AG20443 (cell line): ENCODE measurements at regions not wholly inside any gene's neighbourhood (a gene's known extent, or its start where the extent isn't known, plus 50 kb on each side); places are given as distances from the start of the nearest gene placed in this dataset.

Experiments
- DNase-seq: peaks from one replicate; pipeline ENCODE4 v3.0.0; 2012; ENCODE audit warnings: low spot score, mixed read lengths

GRCh38 chr7:18081617-18082016, 54.0 kb upstream of the PRPS1L1 start:
- DNase-seq, result no peak

DNA sequence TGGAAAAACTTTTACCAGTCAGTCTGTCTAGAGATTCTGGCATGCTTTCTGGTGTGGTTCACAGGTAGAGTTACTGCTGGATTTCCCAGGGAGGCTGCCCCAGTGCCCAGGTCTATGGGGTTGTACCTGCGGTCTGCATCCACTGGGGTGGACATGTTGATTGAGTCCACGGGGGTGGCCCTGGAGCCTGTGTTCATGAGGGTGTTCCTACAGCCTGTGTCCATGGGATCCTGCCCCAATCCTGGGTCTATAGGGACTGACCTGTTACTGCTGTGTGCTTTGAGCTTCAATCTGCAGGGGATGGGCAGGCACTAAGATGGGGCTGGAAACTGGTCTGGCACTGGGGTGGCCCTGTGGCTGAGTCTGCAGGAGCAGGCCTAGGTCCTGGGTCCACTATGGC, 54.5 kb upstream of the PRPS1L1 start:
- DNase-seq, result no peak

GRCh38 chr7:18086165-18087025, 58.7 kb upstream of the PRPS1L1 start:
- DNase-seq, result peak; percentile 58

- no peak for DNase-seq
Measured at GRCh38 chr7:18087026-18087686, 59.5 kb upstream of the PRPS1L1 start.

DNA sequence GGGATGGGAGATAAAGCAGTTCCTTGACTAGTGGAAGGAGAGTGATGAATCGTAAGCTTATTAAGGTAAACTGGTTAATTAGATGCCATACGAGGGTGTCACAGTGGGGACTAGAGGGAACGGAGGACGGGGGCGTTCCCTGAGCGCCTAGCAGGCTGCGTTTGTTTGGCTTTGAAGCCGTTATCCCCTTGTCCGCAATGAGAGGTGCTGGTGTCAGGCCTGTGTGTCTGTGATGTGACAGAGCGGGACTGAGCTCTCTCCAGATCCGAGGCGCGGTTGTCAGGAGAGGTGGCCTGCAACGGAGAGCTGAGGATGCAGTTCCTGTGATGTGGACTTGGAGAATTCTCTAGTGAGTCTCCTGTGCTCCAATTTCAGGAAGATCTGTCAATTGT, 60.0 kb upstream of the PRPS1L1 start:
- DNase-seq, result no peak

DNA sequence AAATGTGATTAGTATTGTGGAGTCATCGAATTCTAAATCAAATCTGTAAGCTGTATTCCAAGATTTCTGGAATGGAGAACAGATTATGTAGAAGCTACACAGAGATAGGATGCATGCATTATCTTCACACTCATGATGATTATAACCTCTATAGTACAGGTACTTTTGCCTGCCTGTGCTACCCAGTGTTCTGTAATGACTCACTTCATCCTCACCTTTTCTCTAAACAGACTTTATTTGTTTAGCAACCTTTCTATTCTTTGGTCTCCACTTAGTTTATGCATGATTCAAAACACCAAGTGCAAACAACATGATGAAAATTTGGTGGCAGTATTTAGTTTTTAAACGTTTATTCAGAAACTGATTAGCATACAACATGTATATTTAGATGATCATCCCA, 68.4 kb upstream of the PRPS1L1 start:
- DNase-seq, result no peak

- no peak for DNase-seq
Measured at GRCh38 chr7:18102576-18102975, 74.9 kb upstream of the PRPS1L1 start.

DNA sequence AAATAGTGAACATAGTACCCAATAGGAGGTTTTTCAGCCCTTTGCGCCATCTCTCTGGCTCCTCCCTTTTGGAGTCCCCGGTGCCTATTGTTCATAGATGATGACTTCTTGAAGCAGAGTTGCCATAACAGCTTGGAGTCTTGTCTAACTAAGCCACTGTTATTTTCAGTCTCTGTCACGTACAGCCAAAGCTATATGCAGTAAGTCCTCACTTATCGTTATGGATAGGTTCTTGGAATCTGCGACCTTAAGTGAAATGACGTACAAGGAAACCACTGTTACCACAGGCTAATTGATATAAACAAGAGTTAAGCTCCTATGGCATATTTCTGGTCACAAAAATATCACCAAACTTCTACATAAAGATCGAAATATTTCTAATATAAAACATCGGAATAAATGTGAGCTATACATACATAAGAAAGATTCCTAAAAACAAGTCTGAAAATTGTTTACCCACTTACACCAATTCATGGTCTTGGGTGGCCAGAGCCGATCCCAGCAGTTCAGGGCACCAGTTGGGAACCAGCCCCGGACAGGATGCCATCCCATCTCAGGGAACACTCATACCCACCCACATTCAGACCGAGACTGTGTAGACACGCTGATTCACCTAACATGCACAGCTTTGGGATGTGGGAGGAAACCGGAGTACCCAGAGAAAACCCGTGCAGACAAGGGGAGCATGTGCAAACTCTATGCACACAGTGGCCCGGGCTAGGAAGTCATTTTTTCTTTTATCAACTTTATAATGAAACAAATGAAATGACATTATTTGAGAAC, 76.0 kb upstream of the PRPS1L1 start:
- no peak for DNase-seq

DNA sequence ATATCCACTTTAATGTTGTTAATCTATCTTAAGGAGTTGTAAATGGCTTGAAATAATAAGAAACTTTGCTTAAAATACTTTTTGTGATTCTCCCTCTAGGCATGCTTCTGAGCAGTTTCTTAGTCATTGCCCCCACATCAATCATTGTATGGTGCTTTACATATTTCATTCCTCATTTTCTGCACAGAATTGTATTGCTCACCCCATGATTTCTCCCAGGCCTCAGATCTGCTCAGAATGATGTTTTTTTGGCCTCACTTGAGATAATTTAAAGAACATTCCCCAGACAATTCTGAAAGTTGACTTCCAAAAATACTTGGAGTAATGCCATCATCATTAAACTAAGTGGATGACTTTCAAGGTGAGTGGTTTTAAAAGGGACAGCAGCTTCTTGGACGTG, 82.1 kb upstream of the PRPS1L1 start:
- no peak for DNase-seq

DNA sequence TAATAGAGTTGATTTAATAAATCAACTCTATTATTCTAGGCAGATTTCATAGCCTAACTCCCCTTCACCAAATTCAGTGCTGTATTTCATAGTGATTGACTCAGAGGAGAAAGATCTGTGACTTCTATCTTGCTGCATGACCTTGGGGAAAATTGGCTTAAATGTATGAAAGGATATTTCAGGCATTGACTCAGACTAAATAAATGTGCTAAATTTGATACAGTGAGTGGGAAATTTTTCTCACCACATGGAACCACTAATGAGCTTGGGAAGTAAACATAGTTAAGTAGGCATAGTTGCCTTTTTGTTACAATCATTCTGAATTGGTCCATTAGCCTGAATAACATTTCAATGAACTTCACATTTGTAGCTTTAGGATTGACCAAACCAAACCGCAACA, 89.0 kb upstream of the PRPS1L1 start:
- no peak for DNase-seq

DNA sequence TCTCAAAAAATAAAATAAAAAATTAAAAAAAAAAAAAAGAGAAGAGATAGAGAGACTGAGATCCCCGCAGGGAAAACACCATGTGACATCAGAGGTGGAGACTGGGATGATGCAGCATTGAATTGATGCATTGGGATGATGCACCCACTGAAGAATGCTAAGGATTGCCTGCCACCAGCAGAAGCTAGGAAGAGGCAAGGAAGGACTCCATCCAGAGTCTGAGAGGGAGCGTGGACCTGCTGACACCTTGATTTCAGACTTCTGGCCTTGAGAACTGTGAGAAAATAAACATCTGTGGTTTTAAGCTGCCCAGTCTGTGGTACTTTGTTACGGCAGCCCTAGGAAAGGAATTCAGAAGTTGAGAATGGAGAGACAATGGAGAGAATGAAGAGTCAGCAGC, 89.8 kb upstream of the PRPS1L1 start:
- peak; percentile 14 for DNase-seq

GRCh38 chr7:18119985-18120384, 92.3 kb upstream of the PRPS1L1 start:
- no peak for DNase-seq

GRCh38 chr7:18123508-18124239, 96.0 kb upstream of the PRPS1L1 start:
- DNase-seq, result no peak

GRCh38 chr7:18125476-18125875, 97.8 kb upstream of the PRPS1L1 start:
- DNase-seq, result peak; percentile 12

DNA sequence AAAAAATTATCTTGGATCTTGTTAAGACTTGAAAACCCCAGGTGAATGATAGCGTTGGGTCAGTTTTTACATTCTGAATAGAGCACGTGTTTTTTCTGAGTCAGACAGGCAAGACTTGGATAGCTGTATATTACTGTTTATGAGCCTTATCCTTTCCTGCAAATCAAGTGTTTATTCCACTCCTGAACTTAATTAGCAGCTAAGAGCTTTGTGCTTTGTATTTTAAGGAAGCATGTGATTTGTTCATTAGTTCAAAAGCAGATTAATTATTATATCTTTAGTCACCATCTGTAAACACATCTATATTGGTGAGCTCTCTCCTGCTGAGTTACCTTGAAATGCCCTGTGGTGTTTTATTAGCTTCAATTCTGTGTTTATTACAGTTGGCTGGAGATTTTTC, 98.6 kb upstream of the PRPS1L1 start:
- DNase-seq, result no peak

GRCh38 chr7:18128846-18129245, 101.2 kb upstream of the PRPS1L1 start:
- DNase-seq, result no peak

GRCh38 chr7:18132811-18133210, 105.2 kb upstream of the PRPS1L1 start:
- no peak for DNase-seq

- DNase-seq, result no peak
Measured at GRCh38 chr7:18133921-18134320, 106.3 kb upstream of the PRPS1L1 start.

GRCh38 chr7:18140943-18141342, 113.3 kb upstream of the PRPS1L1 start:
- DNase-seq, result no peak

GRCh38 chr7:18144166-18144565, 116.5 kb upstream of the PRPS1L1 start:
- DNase-seq, result no peak

DNA sequence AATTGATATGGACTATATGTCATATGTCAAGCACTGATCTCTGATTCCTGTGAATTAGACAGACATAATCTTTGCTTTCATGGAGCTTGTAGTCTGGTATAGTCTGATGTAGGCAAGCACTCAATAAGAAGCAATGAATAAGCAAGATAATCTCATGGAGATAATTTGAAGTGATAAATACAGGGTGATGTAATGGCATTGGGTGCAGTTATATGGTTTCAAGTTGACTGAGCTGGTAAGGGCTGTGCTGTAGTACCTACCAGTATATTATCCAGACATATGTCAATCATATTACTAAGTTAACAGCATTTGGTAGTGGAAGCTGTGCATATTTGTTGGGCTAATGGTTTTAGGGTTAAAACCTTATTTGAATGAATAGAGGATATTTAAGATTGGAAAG, 117.5 kb upstream of the PRPS1L1 start:
- DNase-seq, result no peak

DNA sequence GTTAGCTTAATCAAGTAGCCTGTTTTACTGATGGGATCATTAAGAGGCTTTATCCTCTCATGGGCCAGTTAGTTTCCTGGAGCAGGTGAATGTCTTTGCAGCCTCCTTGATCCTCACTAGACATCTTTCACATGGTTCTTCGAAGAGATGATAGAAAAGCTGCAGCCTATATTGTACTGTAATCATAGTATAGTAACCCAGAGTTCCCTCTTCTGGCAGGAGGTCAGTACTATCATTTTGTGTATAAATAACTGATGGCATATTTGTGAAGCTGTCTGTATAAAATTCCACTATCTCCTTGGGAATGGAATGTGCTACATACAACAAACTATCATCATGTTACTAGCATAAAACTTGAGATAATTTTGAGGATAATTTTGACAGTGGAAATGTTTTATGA, 123.8 kb upstream of the PRPS1L1 start:
- DNase-seq, result no peak
